ENCODE measurements at regions not wholly inside any gene's neighbourhood (a gene's known extent, or its start where the extent isn't known, plus 50 kb on each side); places are given as distances from the start of the nearest gene placed in this dataset.

DNA sequence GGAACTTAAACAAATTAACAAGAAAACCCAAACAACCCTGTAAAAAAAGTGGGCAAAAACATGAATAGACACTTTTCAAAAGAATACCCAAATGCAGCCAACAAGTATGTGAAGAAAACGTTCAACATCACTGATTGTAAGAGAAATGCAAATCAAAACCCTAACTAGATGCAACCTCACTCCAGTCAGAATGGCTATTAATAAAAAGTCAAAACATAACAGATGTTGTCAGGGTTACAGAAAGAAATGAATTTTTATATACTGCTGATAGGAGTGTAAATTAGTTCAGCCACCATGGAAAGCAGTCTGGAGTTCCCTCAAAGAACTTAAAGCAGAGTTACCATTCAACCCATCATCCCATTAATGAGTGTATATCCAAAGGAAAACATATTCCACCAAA lies 479.0 kb downstream of the MTRR start:
- TF ChIP-seq CTCF (IDR thresholded peaks at IDR 0.05) (no peak), POLR2A (IDR thresholded peaks at IDR 0.05) (no peak)

All from heart left ventricle (tissue), 13 donors.